Caco-2 (cell line): ENCODE measurements at regions not wholly inside any gene's neighbourhood (a gene's known extent, or its start where the extent isn't known, plus 50 kb on each side); places are given as distances from the start of the nearest gene placed in this dataset.

Source experiments
- BruUV-seq: library from RNA; stranded (reverse); fragments of 400-500 nt; replicated peaks from 2 replicates; lab custom pipeline; 2021; lab: Mats Ljungman, UMichigan
- CTCF ChIA-PET: fragments of 300-600 bp; sonication (Branson Sonifier 250); formaldehyde crosslinking; loops from one replicate; lab custom pipeline; 2022; ENCODE audit warnings: antibody characterized with exemption; lab: Charles Lee
- POLR2A ChIA-PET: fragments of 300-600 bp; sonication (Branson Sonifier 250); formaldehyde crosslinking; loops from one replicate; lab custom pipeline; 2022; ENCODE audit warnings: antibody characterized with exemption; lab: Charles Lee
- DNase-seq, 2 experiments: peaks; one replicate each; pipeline versions ENCODE4 v3.0.0 to v3.0.0-alpha.2; 2020 to 2022
- H3K27me3 ChIP-seq: replicated peaks from 2 replicates; pipeline ENCODE4 v1.6.0; 2011; ENCODE audit warnings: low read length; ENCODE audit not compliant: control insufficient read depth, insufficient read depth
- H3K36me3 ChIP-seq: 2 replicates; pipeline ENCODE4 v1.5.1; 2011; ENCODE audit warnings: low read length; ENCODE audit not compliant: control insufficient read depth, insufficient read depth
- H3K4me1 ChIP-seq: fragments of 250-450 bp; sonication (Bioruptor Pico); 2 replicates; pipeline ENCODE4 v1.5.1; 2020; ENCODE audit warnings: mild to moderate bottlenecking
- H3K4me3 ChIP-seq: 2 replicates; pipeline ENCODE4 v1.5.1; 2011; ENCODE audit warnings: low read depth, mild to moderate bottlenecking, control low read depth, low read length
- H3K9me3 ChIP-seq: fragments of 250-450 bp; sonication (Bioruptor Pico); 2 replicates; pipeline ENCODE4 v1.5.1; 2020; ENCODE audit warnings: mild to moderate bottlenecking, moderate library complexity
- H3K27ac Mint-ChIP-seq: one replicate; pipeline ENCODE4 v1.8.0; 2022; ENCODE audit warnings: mixed read lengths; ENCODE audit not compliant: unreplicated experiment
- H3K27me3 Mint-ChIP-seq: one replicate; pipeline ENCODE4 v1.8.0; 2022; ENCODE audit warnings: mixed read lengths; ENCODE audit not compliant: insufficient read depth, unreplicated experiment
- H3K36me3 Mint-ChIP-seq: one replicate; pipeline ENCODE4 v1.8.0; 2022; ENCODE audit warnings: mild to moderate bottlenecking, mixed read lengths; ENCODE audit not compliant: insufficient read depth, unreplicated experiment
- H3K4me1 Mint-ChIP-seq: one replicate; pipeline ENCODE4 v1.8.0; 2022; ENCODE audit warnings: low read depth, mixed read lengths; ENCODE audit not compliant: unreplicated experiment
- H3K4me3 Mint-ChIP-seq: one replicate; pipeline ENCODE4 v1.8.0; 2022; ENCODE audit warnings: mild to moderate bottlenecking, moderate library complexity, mixed read lengths; ENCODE audit not compliant: unreplicated experiment
- H3K9me3 Mint-ChIP-seq: one replicate; pipeline ENCODE4 v1.8.0; 2022; ENCODE audit warnings: mixed read lengths; ENCODE audit not compliant: unreplicated experiment
- CTCF ChIP-seq, 2 experiments: fragments of 200-600 bp in 1 of 2; IDR thresholded peaks; 1 replicate in 1 of 2; 2 replicates in 1 of 2; pipeline versions ENCODE4 v1.5.1 to v1.8.0; 2011 to 2022; ENCODE audit warnings: antibody characterized with exemption in 1 of 2, control low read depth in 1 of 2, inconsistent platforms in 1 of 2, low read depth in 1 of 2, low read length in 1 of 2, mild to moderate bottlenecking in 1 of 2, moderate library complexity in 1 of 2; ENCODE audit not compliant: insufficient read depth in 1 of 2, severe bottlenecking in 1 of 2, unreplicated experiment in 1 of 2
- intact Hi-C: fragments of 100-400 bp; cut with micrococcal nuclease; formaldehyde crosslinking; loops from one replicate; pipeline ENCODE4 v1.10.0; 2022; ENCODE audit not compliant: unreplicated experiment

DNA sequence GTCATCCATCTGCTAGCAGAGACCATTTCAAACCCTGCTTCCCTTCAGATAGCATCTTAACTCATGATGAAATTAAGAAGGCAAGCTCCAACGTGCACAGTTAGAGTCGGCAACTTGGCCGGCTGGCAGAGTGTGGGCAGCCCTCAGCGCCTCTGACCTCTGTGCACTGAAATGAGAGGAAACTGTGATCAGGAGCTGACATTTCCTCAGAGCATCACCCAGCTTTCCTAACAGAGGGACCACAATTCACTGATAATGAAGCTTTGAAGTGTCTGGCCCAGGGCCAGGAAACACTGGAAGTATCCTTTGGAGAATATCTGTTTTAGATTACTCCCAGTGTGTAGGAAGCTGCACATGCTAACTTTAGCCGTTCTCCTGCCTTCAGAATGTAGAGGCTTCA, 145.0 kb upstream of the ZC3H11B start:
- DNase-seq: no peak
- CTCF ChIA-PET: no interaction called here
- Mint-ChIP-seq H3K4me3 (no peak overlapping the region), H3K27ac (no peak overlapping the region), H3K27me3 (peaks cover 9% of the 10 kb centered on the region), H3K36me3 (no peaks in the 10 kb centered on the region), H3K4me1 (no peaks in the 10 kb centered on the region), H3K9me3 (no peaks in the 10 kb centered on the region)
- POLR2A ChIA-PET: no interaction called here
- Histone ChIP-seq H3K9me3 (no peaks in the 10 kb centered on the region), H3K4me1 (no peaks in the 10 kb centered on the region), H3K4me3 (no peak overlapping the region), H3K27me3 (no peaks in the 10 kb centered on the region; the same call in 1 of the 2 replicates), H3K36me3 (no peaks in the 10 kb centered on the region)
- no TSS peak for BruUV-seq
- TF ChIP-seq CTCF (IDR thresholded peaks at IDR 0.05; ENCODE audit: insufficient read depth in 1 of 2, low read depth in 1 of 2, low read length in 1 of 2, severe bottlenecking in 1 of 2, unreplicated experiment in 1 of 2): no peak
- intact Hi-C loops: no loop called here

- no peaks in the 10 kb centered on the region; the same call in 1 of the 2 replicates for H3K27me3 ChIP-seq
- H3K4me1 Mint-ChIP-seq: no peaks in the 10 kb centered on the region
- no peaks in the 10 kb centered on the region for H3K9me3 ChIP-seq
- H3K36me3 ChIP-seq: no peaks in the 10 kb centered on the region
- H3K4me3 Mint-ChIP-seq: no peak overlapping the region
- H3K4me3 ChIP-seq: no peak overlapping the region
- POLR2A ChIA-PET: no interaction called here
- no peak for TF ChIP-seq CTCF (IDR thresholded peaks at IDR 0.05; ENCODE audit: insufficient read depth in 1 of 2, low read depth in 1 of 2, low read length in 1 of 2, severe bottlenecking in 1 of 2, unreplicated experiment in 1 of 2)
- no peaks in the 10 kb centered on the region for H3K36me3 Mint-ChIP-seq
- H3K4me1 ChIP-seq: no peaks in the 10 kb centered on the region
- DNase-seq: no peak
- intact Hi-C loops: no loop called here
- no TSS peak for BruUV-seq
- H3K27me3 Mint-ChIP-seq: peaks cover 9% of the 10 kb centered on the region
- no peak overlapping the region for H3K27ac Mint-ChIP-seq
- H3K9me3 Mint-ChIP-seq: no peaks in the 10 kb centered on the region
- CTCF ChIA-PET: no interaction called here
These were observed 142.3 kb upstream of the ZC3H11B start for GRCh38 chr1:219755234-219755633.

DNA sequence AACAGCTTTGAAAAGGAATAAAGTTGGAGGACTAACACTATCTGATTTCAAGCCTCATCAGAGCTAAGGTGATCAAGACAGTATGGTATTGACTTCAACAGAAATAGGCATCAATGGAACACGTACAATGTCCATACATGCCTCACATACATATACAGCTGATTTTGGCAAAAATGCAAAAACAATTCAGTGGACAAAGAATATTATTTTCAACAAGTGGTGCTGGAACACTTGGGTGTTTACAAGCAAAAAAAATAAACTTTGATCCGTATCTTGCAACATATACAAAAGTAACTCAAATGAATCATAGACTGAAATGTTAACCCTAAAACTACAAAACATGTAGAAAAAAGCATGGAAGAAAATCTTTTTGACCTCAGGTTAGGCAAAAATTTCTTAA, 141.9 kb upstream of the ZC3H11B start:
- DNase-seq: no peak
- Histone ChIP-seq H3K27me3 (no peaks in the 10 kb centered on the region; the same call in 1 of the 2 replicates), H3K9me3 (no peaks in the 10 kb centered on the region), H3K4me3 (no peak overlapping the region), H3K36me3 (no peaks in the 10 kb centered on the region), H3K4me1 (no peaks in the 10 kb centered on the region)
- BruUV-seq: no TSS peak
- ChIA-PET CTCF (no interaction called here), POLR2A (no interaction called here)
- no peak for TF ChIP-seq CTCF (IDR thresholded peaks at IDR 0.05; ENCODE audit: insufficient read depth in 1 of 2, low read depth in 1 of 2, low read length in 1 of 2, severe bottlenecking in 1 of 2, unreplicated experiment in 1 of 2)
- Mint-ChIP-seq H3K4me3 (no peak overlapping the region), H3K27me3 (peaks cover 9% of the 10 kb centered on the region), H3K9me3 (no peaks in the 10 kb centered on the region), H3K36me3 (no peaks in the 10 kb centered on the region), H3K4me1 (no peaks in the 10 kb centered on the region), H3K27ac (no peak overlapping the region)
- intact Hi-C loops: no loop called here
